Loucy (cell line): ENCODE measurements at regions not wholly inside any gene's neighbourhood (a gene's known extent, or its start where the extent isn't known, plus 50 kb on each side); places are given as distances from the start of the nearest gene placed in this dataset.

Experiments used
- H2AFZ ChIP-seq: fragments of 200-600 bp; sonication (generic); 2 replicates; pipeline ENCODE4 v1.6.0; 2016; ENCODE audit warnings: antibody characterized with exemption, mild to moderate bottlenecking, low read length, moderate library complexity
- H3F3A ChIP-seq: fragments of 200-600 bp; 2 replicates; pipeline ENCODE4 v1.6.0; 2016; ENCODE audit warnings: antibody characterized with exemption, low read depth, mild to moderate bottlenecking
- H3K27me3 ChIP-seq: fragments of 200-600 bp; sonication (generic); 2 replicates; pipeline ENCODE4 v1.6.1; 2014; ENCODE audit warnings: low read length, mild to moderate bottlenecking; ENCODE audit not compliant: insufficient read depth, poor library complexity, severe bottlenecking
- H3K36me3 ChIP-seq: fragments of 200-600 bp; sonication (generic); 2 replicates; pipeline ENCODE4 v1.6.1; 2016; ENCODE audit warnings: low read length; ENCODE audit not compliant: insufficient read depth
- H3K4me1 ChIP-seq: fragments of 200-600 bp; sonication (generic); 2 replicates; pipeline ENCODE4 v1.5.1; 2014; ENCODE audit warnings: low read length, mild to moderate bottlenecking; ENCODE audit not compliant: insufficient read depth, poor library complexity, severe bottlenecking
- H3K4me2 ChIP-seq: fragments of 200-600 bp; sonication (generic); 2 replicates; pipeline ENCODE4 v1.6.0; 2014; ENCODE audit warnings: antibody characterized with exemption, low read length, low read depth, mild to moderate bottlenecking; ENCODE audit not compliant: poor library complexity, severe bottlenecking
- H3K4me3 ChIP-seq: fragments of 200-600 bp; sonication (generic); 2 replicates; pipeline ENCODE4 v1.5.1; 2014; ENCODE audit warnings: low read length, mild to moderate bottlenecking, mixed read lengths; ENCODE audit not compliant: poor library complexity, severe bottlenecking
- H3K79me2 ChIP-seq: fragments of 200-600 bp; sonication (generic); 2 replicates; pipeline ENCODE4 v1.6.1; 2014; ENCODE audit warnings: low read length; ENCODE audit not compliant: insufficient read depth
- H3K9ac ChIP-seq: fragments of 200-600 bp; sonication (generic); 2 replicates; pipeline ENCODE4 v1.6.0; 2014; ENCODE audit warnings: mild to moderate bottlenecking, low read depth, low read length, moderate library complexity; ENCODE audit not compliant: poor library complexity, severe bottlenecking
- H3K9me2 ChIP-seq: fragments of 200-600 bp; sonication (generic); replicated peaks from 2 replicates; pipeline ENCODE4 v1.6.1; 2016; ENCODE audit warnings: low read depth, low read length, mixed read lengths
- H3K9me3 ChIP-seq: fragments of 200-600 bp; sonication (generic); 2 replicates; pipeline ENCODE4 v1.6.1; 2014; ENCODE audit warnings: mild to moderate bottlenecking, antibody characterized with exemption, low read length, low read depth; ENCODE audit not compliant: insufficient read depth
- H4K20me1 ChIP-seq: fragments of 200-600 bp; sonication (generic); 2 replicates; pipeline ENCODE4 v1.6.0; 2014; ENCODE audit warnings: antibody characterized with exemption, low read length, mild to moderate bottlenecking; ENCODE audit not compliant: insufficient read depth, poor library complexity, severe bottlenecking
- EZH2phosphoT487 ChIP-seq: fragments of 200-600 bp; IDR thresholded peaks from 2 replicates; pipeline ENCODE4 v1.6.1; 2018; ENCODE audit warnings: antibody characterized with exemption, mild to moderate bottlenecking, moderate library complexity, borderline replicate concordance
- TF ChIP-seq, protein P1 (sequence below): fragments of 200-600 bp; sonication (generic); conservative IDR thresholded peaks from 2 replicates; pipeline ENCODE4 v1.5.1; 2014; ENCODE audit warnings: mild to moderate bottlenecking, antibody characterized with exemption, low read length

DNA sequence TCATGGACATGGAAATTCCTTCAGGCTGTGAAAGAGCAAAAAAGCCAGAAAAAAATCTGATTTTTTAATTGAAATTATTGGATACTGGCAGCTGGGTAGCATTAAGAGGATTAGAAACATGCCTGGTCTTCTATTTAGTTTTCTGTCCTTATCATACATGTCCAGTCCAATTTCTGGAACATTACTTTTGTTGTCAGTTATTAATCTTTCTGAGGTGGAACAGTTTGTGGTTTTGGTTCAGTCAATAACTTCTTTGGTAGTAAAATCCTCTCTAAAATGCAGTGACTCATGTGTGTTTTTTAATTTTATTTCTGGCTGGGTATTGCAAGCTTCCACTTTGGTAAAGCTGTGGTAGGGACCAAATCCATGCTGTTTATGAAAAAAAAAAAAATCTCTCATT lies 687.0 kb upstream of the ADGRL2 start:
- Histone ChIP-seq H3K4me1 (no peaks in the 10 kb centered on the region), H3K9me3 (no peaks in the 10 kb centered on the region), H3K79me2 (no peaks in the 10 kb centered on the region), H2AFZ (no peak overlapping the region), H4K20me1 (no peaks in the 10 kb centered on the region), H3K4me3 (no peak overlapping the region), H3K9ac (no peak overlapping the region), H3K36me3 (no peaks in the 10 kb centered on the region), H3F3A (no peaks in the 10 kb centered on the region), H3K4me2 (no peak overlapping the region), H3K27me3 (no peaks in the 10 kb centered on the region), H3K9me2 (no peaks in the 10 kb centered on the region)
- TF ChIP-seq EZH2phosphoT487: no peak
- TF ChIP-seq, protein P1, sequence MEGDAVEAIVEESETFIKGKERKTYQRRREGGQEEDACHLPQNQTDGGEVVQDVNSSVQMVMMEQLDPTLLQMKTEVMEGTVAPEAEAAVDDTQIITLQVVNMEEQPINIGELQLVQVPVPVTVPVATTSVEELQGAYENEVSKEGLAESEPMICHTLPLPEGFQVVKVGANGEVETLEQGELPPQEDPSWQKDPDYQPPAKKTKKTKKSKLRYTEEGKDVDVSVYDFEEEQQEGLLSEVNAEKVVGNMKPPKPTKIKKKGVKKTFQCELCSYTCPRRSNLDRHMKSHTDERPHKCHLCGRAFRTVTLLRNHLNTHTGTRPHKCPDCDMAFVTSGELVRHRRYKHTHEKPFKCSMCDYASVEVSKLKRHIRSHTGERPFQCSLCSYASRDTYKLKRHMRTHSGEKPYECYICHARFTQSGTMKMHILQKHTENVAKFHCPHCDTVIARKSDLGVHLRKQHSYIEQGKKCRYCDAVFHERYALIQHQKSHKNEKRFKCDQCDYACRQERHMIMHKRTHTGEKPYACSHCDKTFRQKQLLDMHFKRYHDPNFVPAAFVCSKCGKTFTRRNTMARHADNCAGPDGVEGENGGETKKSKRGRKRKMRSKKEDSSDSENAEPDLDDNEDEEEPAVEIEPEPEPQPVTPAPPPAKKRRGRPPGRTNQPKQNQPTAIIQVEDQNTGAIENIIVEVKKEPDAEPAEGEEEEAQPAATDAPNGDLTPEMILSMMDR: no peak

DNA sequence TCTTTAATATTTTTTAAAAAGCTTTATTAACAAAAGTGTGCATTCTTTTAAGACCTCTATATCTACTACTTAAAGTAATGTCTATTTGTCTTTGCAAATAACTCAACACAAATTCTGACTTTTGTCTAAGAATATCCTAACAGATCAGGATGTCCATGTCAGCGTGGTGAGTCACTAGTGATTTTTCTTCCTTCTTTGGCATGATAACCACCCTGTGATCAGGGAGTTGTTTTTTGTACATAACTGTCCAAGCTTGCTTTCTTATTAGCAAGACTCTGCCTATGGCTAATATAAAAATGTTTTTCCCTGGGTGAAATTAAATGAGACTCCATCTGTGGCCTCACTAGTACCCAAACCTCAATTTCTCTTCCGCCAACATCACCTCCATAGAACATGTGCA lies 688.9 kb upstream of the ADGRL2 start:
- Histone ChIP-seq H3K9ac (no peak overlapping the region), H4K20me1 (no peaks in the 10 kb centered on the region), H3K9me2 (no peaks in the 10 kb centered on the region), H3K36me3 (no peaks in the 10 kb centered on the region), H3K79me2 (no peaks in the 10 kb centered on the region), H3F3A (no peaks in the 10 kb centered on the region), H3K27me3 (no peaks in the 10 kb centered on the region), H3K9me3 (no peaks in the 10 kb centered on the region), H3K4me2 (no peak overlapping the region), H2AFZ (no peak overlapping the region), H3K4me1 (no peaks in the 10 kb centered on the region), H3K4me3 (no peak overlapping the region)
- TF ChIP-seq, protein P1: no peak
- no peak for TF ChIP-seq EZH2phosphoT487

DNA sequence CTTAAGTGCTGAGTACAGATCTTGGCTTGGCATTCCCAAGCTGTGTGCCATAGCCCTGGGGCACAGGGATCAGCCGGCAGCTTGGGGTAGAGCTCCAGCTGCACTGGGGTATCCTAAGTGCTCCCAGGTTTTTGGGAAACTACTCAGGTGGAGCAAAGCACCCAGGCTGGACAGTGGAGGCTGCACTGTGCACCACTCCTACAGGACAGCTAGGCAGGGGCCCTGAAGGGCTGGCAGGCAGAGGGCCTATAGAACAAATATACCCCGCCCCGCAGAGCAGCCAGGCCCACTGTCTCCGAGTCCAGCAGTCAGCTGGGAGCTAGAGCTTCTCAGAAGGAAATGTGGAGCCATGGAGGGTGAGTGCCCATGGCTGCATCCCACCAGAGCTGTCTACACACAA lies 691.7 kb upstream of the ADGRL2 start:
- Histone ChIP-seq H4K20me1 (no peaks in the 10 kb centered on the region), H3K9me2 (no peaks in the 10 kb centered on the region), H3K9ac (no peak overlapping the region), H3K36me3 (no peaks in the 10 kb centered on the region), H2AFZ (no peak overlapping the region), H3K9me3 (no peaks in the 10 kb centered on the region), H3K4me1 (no peaks in the 10 kb centered on the region), H3K4me2 (no peak overlapping the region), H3K4me3 (no peak overlapping the region), H3F3A (no peaks in the 10 kb centered on the region), H3K27me3 (no peaks in the 10 kb centered on the region), H3K79me2 (no peaks in the 10 kb centered on the region)
- no peak for TF ChIP-seq EZH2phosphoT487
- TF ChIP-seq, protein P1: no peak
